Nephron (organoid): ENCODE measurements at regions not wholly inside any gene's neighbourhood (a gene's known extent, or its start where the extent isn't known, plus 50 kb on each side); places are given as distances from the start of the nearest gene placed in this dataset.

Experiments
- H3K27ac Mint-ChIP-seq, 3 experiments: 2 replicates each; pipeline ENCODE4 v1.8.0; 2020; ENCODE audit warnings: mixed read lengths in 3 of 3, mild to moderate bottlenecking in 2 of 3, moderate library complexity in 1 of 3
- H3K27me3 Mint-ChIP-seq: 2 replicates; pipeline ENCODE4 v1.8.0; 2021; ENCODE audit warnings: low read depth, mild to moderate bottlenecking, moderate library complexity, mixed read lengths
- H3K36me3 Mint-ChIP-seq: 2 replicates; pipeline ENCODE4 v1.8.0; 2020; ENCODE audit warnings: low read depth, mixed read lengths
- H3K4me1 Mint-ChIP-seq: 2 replicates; pipeline ENCODE4 v1.8.0; 2020; ENCODE audit warnings: mixed read lengths
- H3K4me3 Mint-ChIP-seq, 3 experiments: 2 replicates each; pipeline ENCODE4 v1.8.0; 2020; ENCODE audit warnings: mild to moderate bottlenecking in 3 of 3, mixed read lengths in 3 of 3, moderate library complexity in 2 of 3
- H3K9me3 Mint-ChIP-seq: 2 replicates; pipeline ENCODE4 v1.8.0; 2020; ENCODE audit warnings: mixed read lengths
- TF ChIP-seq, protein P1 (sequence below), 3 experiments: fragments of 200-600 bp; sonication (generic); IDR thresholded peaks; one replicate each; pipeline ENCODE4 v1.5.0; 2021; ENCODE audit warnings: antibody characterized with exemption in 3 of 3; ENCODE audit not compliant: unreplicated experiment in 3 of 3

DNA sequence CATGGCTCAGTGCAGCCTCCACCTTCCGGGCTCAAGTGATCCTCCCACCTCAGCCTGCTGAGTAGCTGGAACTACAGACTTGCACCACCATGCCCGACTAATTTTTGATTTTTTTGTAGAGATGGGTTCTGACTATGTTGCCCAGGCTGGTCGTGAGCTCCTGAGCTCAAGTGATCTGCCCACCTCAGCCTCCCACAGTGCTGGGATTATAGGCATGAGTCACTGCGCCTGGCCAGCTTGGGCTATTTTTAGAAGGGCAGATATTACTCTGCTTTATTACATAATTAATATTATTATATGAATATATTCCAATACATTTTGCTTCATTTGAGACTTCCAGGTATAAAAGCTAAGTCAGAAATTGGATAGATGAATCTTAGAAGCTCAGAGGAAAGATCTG, 143.7 kb upstream of the ANK2 start:
- Mint-ChIP-seq H3K4me3 (no peak overlapping the region), H3K9me3 (no peaks in the 10 kb centered on the region), H3K4me1 (peaks cover 13% of the 10 kb centered on the region), H3K36me3 (no peaks in the 10 kb centered on the region), H3K27me3 (no peaks in the 10 kb centered on the region), H3K27ac (no peak overlapping the region)
- TF ChIP-seq, protein P1, sequence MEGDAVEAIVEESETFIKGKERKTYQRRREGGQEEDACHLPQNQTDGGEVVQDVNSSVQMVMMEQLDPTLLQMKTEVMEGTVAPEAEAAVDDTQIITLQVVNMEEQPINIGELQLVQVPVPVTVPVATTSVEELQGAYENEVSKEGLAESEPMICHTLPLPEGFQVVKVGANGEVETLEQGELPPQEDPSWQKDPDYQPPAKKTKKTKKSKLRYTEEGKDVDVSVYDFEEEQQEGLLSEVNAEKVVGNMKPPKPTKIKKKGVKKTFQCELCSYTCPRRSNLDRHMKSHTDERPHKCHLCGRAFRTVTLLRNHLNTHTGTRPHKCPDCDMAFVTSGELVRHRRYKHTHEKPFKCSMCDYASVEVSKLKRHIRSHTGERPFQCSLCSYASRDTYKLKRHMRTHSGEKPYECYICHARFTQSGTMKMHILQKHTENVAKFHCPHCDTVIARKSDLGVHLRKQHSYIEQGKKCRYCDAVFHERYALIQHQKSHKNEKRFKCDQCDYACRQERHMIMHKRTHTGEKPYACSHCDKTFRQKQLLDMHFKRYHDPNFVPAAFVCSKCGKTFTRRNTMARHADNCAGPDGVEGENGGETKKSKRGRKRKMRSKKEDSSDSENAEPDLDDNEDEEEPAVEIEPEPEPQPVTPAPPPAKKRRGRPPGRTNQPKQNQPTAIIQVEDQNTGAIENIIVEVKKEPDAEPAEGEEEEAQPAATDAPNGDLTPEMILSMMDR (IDR thresholded peaks at IDR 0.05; ENCODE audit: unreplicated experiment in 3 of 3) = no peak

DNA sequence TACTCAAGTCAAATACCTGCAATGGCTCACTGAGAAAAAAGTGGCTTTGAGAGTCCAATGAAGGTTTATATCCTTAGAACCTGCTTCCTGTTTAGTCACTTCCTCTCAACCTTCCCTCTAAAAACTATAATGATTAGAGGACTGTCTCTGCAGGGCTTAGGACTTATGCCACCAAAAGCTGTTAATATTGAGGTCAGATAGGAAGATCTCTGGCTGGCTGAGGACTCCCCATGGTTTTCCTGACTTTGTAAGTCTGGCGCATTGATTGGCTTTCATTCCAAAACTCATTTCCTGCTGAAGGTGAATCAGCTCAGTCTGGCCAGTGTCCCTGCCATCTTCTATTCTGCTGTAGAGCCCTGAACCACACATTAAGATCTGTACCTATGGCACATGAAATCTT, 140.9 kb upstream of the ANK2 start:
- TF ChIP-seq, protein P1 (IDR thresholded peaks at IDR 0.05; ENCODE audit: unreplicated experiment in 3 of 3) = no peak
- no peak overlapping the region for H3K4me3 Mint-ChIP-seq
- peak overlapping the region in 2 of 3 experiments; percentile 30 to 96 for H3K27ac Mint-ChIP-seq

DNA sequence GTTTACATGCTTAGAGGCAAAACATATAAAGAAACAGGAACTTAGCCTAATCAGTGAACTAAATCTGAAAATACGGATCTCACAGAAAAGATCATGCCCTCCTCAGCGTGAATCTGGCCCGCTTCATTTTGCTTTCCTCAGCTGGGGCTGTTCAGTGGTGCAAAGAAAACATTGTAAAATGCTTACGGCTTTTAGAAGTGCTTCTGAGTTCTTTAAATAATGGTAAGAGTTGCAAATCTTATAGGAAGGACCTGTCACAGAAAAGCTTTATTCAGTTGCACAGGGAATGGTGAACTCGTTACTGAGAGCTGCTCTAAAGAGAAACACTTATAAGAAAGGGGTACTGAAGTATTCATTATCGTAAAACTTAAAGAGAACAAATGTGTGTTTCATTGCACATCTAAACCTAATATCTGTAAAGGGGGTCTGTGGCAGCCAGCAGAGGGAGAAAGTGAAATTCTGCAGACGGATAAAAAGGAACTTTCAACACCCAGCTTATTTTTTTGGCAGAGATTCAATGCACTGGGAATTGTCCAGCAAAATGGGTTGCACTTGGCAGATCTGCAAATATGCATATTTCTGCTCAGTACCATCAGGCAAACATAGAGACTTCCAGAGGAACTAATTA, 139.2 kb upstream of the ANK2 start:
- H3K27me3 Mint-ChIP-seq = no peaks in the 10 kb centered on the region
- peaks cover 13% of the 10 kb centered on the region for H3K4me1 Mint-ChIP-seq
- no peaks in the 10 kb centered on the region for H3K9me3 Mint-ChIP-seq
- no peaks in the 10 kb centered on the region for H3K36me3 Mint-ChIP-seq
- TF ChIP-seq, protein P1 (IDR thresholded peaks at IDR 0.05; ENCODE audit: unreplicated experiment in 3 of 3) = peak; percentile 27 to 40 (median 32)
- peak overlapping the region; percentile 91 to 96 (median 94) for H3K27ac Mint-ChIP-seq
- H3K4me3 Mint-ChIP-seq = peak overlapping the region; percentile 63 to 69 (median 65)

More for the DNA sequence above, 140.9 kb upstream of the ANK2 start:
- Mint-ChIP-seq H3K9me3 (no peaks in the 10 kb centered on the region), H3K36me3 (no peaks in the 10 kb centered on the region), H3K4me1 (peaks cover 13% of the 10 kb centered on the region), H3K27me3 (no peaks in the 10 kb centered on the region)

DNA sequence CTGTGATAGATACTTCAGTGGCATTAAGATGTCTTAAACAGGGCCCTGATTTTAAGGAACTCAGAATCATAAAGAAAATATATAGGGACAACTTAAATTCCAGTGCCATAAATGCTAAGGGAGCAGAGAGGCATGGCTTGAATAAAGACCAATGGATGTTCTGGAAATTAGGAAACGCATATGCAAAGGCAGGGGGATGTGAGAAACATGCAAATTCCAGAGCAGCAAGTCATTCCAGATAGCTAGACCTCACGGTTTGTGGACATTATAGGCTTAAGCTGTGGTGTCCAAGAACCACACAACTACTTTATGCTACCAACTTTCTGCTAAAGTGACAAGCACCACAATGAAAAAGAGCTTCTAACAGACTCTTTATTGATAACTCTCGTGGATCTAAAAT, 132.6 kb upstream of the ANK2 start:
- Mint-ChIP-seq H3K9me3 (no peaks in the 10 kb centered on the region), H3K27me3 (no peaks in the 10 kb centered on the region), H3K4me1 (no peaks in the 10 kb centered on the region), H3K4me3 (no peak overlapping the region), H3K27ac (no peak overlapping the region), H3K36me3 (no peaks in the 10 kb centered on the region)
- TF ChIP-seq, protein P1 (IDR thresholded peaks at IDR 0.05; ENCODE audit: unreplicated experiment in 3 of 3) = no peak

DNA sequence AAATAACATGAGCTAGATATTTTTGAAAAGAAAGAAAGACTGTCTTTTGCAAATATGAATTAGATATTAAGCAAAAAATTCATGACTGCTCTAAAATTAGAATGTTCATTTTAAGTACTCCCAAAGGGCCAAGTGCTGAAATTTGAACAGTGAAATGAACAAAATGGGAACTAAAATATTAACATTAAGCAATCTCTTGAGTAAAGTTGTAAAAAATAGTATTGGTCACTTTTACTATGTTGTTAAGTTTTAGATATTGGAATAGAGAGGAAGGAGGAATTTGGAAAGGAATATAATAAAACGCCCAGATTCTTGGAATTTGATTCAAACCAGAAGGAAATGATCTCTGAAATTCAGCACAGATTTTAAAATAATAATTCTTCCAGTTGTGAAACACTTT, 125.9 kb upstream of the ANK2 start:
- Mint-ChIP-seq H3K27ac (peak overlapping the region in 1 of 3 experiments; percentile 12), H3K9me3 (no peaks in the 10 kb centered on the region), H3K4me3 (no peak overlapping the region), H3K36me3 (no peaks in the 10 kb centered on the region), H3K4me1 (peaks cover 20% of the 10 kb centered on the region), H3K27me3 (no peaks in the 10 kb centered on the region)
- TF ChIP-seq, protein P1 (IDR thresholded peaks at IDR 0.05; ENCODE audit: unreplicated experiment in 3 of 3) = no peak

DNA sequence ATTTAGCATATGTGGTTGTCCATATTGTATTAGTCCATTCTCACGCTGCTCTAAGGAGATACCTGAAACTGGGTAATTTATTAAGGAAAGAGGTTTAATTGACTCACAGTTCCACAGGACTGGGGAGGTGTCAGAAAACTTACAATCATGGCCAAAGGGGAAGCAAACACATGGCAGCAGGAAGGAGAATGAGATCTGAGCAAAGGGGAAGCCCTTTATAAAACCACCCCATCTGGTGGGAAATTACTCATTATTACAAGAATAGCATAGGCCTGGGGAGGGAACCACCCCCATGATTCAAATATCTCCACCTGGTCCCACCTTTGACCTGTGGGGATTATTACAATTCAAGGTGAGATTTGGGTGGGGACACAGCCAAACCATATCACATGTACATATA, 122.6 kb upstream of the ANK2 start:
- Mint-ChIP-seq H3K4me3 (no peak overlapping the region), H3K27ac (peak overlapping the region in 1 of 3 experiments; percentile 30), H3K4me1 (peaks cover 20% of the 10 kb centered on the region), H3K9me3 (no peaks in the 10 kb centered on the region), H3K27me3 (no peaks in the 10 kb centered on the region), H3K36me3 (no peaks in the 10 kb centered on the region)
- TF ChIP-seq, protein P1 (IDR thresholded peaks at IDR 0.05; ENCODE audit: unreplicated experiment in 3 of 3) = no peak
